Tibial nerve (tissue), 3 donors: ENCODE measurements at regions not wholly inside any gene's neighbourhood (a gene's known extent, or its start where the extent isn't known, plus 50 kb on each side); places are given as distances from the start of the nearest gene placed in this dataset.

Experiments used
- POLR2A ChIP-seq, 2 donors: fragments of 450-650 bp; IDR thresholded peaks; one replicate each; pipeline ENCODE4 v1.6.1; 2017; ENCODE audit warnings: antibody characterized with exemption in 2 of 2, mild to moderate bottlenecking in 2 of 2, moderate library complexity in 2 of 2
- TF ChIP-seq, protein P1 (sequence below), 5 experiments: fragments of 200-600 bp in 3 of 5; fragments of 450-650 bp in 2 of 5; sonication (generic) in 3 of 5; IDR thresholded peaks; one replicate each; pipeline ENCODE4 v1.5.1; 2016 to 2019; ENCODE audit warnings: antibody characterized with exemption in 5 of 5, mild to moderate bottlenecking in 3 of 5, moderate library complexity in 2 of 5

GRCh38 chr1:112807999-112808398, 92.9 kb upstream of the PPM1J start:
- TF ChIP-seq, protein P1, sequence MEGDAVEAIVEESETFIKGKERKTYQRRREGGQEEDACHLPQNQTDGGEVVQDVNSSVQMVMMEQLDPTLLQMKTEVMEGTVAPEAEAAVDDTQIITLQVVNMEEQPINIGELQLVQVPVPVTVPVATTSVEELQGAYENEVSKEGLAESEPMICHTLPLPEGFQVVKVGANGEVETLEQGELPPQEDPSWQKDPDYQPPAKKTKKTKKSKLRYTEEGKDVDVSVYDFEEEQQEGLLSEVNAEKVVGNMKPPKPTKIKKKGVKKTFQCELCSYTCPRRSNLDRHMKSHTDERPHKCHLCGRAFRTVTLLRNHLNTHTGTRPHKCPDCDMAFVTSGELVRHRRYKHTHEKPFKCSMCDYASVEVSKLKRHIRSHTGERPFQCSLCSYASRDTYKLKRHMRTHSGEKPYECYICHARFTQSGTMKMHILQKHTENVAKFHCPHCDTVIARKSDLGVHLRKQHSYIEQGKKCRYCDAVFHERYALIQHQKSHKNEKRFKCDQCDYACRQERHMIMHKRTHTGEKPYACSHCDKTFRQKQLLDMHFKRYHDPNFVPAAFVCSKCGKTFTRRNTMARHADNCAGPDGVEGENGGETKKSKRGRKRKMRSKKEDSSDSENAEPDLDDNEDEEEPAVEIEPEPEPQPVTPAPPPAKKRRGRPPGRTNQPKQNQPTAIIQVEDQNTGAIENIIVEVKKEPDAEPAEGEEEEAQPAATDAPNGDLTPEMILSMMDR (IDR thresholded peaks at IDR 0.05), result no peak
- no peak for TF ChIP-seq POLR2A (IDR thresholded peaks at IDR 0.05)
